HG03432 (cell line): ENCODE measurements at regions not wholly inside any gene's neighbourhood (a gene's known extent, or its start where the extent isn't known, plus 50 kb on each side); places are given as distances from the start of the nearest gene placed in this dataset.

Experiments used
- ATAC-seq: cut with Tn5 transposase; IDR thresholded peaks from one replicate; pipeline ENCODE4 v1.9.1; 2021; ENCODE audit warnings: mild to moderate bottlenecking, moderate library complexity; ENCODE audit not compliant: unreplicated experiment

DNA sequence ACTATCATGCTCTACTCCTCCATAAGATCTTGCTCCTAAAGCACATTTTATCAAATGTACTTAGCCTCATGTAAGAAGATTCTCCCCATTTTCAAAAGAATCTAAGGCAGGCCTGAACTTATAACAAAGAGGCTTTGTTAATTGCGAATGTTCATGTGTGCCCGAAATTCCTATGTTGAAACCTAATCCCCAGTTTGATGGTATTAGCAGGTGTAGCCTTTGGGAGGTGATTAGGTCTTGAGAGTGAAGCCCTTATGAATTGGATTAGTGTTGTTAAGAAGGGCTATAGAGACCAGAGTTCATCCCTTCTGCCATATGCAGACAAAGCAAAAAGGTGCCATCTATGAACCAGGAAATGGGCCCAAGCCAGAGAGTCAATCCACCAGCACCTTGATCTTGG is 234.5 kb downstream of the PAX3 start:
- ATAC-seq: no peak

DNA sequence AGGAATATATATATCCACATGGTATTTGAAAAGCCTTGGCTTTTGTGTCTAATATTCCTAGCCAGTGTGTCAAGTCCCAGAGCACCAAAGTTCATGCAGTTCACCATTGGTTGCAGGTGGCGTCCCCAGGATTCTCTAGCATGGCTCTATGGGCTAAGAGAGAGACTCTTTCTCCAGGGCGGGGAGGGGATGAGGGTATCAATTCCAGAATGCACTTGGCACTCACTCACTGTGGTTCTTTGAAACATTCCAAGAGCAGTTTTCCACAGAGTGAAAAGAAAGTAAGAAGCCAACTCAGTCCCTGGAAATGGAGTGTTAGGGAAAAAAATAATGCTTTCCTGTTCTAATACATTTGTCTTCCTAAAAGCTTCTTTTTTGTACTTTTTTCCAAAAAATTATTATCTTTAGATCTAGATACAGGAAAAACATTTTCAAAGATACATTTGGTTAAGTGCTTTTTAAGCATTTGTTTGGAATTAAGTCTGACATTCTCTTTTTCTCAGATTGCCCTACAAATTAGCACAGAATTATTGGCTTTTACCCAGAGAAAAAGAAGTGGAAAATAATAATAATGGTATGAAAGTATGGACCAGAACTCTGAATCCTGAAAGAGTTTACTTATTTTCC is 239.9 kb downstream of the PAX3 start:
- no peak for ATAC-seq

DNA sequence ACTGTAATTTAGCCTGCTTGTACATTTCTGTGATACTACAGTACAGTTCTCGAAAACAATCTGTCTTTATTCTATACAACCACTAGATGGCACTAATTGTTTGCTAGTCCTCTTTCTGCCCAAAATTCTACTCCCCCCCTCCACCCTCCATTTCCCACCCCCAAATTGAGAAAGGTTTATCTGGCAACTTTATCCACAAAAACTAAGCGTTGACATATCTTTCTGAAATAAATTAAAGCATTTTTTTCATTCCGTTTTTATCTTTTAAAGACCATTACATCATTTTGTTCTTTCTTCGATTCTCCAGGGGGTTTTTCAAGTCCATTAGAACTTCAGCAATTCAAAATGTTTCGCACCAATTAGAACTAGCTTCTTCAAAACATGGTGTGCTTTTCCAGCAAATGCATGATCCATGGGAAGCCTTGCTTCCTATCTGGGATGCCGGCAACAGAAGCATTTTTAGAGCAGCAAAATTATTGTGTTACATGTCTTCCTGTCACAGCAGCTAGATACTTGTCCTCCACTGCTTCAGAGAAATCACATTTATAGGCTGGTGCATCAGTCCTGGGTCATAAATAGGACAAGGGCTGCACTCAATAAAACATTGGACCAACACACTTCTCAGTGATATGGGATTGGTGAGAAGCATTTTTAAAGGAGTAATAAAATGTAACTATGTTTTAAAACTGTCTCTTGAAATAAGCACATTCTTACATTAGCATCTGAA is 241.3 kb downstream of the PAX3 start:
- no peak for ATAC-seq

DNA sequence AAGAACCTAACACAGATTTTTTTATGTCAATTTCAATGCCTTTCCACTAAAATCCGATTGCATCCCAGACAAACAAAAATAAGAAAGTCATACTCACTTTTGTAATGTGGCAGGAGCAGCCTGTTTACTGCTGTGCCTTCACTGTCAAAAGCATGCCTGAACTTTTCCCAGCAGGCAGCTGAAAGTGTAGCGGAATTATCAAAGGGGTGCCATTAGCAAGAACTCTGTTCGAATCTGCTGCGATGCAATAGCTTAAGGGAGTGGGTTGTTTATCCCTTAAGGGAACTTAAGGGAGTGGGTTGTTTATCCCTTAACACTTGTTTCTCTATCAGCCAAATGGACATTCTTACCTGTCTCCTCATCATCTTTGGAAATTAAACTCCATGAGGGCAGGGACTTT is 243.5 kb downstream of the PAX3 start:
- ATAC-seq: no peak

DNA sequence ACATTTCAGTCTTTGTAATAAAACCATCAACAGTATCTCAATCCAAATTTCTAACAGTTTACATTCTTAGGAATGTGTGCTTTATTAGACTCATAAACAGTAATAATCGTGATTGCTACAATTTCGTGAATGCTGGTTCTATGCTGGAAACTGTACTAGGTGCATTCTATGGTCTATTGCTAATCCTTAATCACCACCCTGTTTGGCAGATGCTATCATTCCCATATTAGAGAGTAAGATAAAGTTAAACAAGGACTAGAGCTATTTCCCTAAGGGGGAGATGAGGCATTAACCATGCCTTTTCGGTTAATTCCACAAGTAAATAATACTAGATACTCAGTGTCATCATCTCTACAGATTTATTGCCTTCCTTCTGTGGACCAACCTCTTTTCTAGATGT is 244.0 kb downstream of the PAX3 start:
- no peak for ATAC-seq

DNA sequence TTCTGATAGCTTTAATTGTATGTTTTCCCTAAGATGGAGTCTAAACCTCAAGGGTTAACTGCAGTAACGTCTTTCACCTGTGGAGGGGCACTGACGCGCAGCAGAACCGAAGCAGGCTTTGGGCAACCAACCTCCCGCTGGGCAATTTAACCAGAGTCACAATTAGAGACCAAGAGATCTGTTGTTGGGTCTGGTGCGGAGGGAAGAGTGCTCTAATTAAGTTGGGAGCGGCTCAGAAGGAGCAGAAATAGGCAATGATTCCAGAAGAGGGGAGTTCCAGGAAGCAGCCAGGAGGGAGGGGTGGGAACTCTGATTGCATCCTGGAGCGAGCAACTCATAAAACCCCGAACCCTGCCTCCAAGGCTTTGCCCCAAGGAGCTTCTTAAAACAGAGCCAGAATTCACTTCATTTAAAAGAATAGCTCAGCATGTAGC is 245.8 kb downstream of the PAX3 start:
- peak; percentile 81 for ATAC-seq

DNA sequence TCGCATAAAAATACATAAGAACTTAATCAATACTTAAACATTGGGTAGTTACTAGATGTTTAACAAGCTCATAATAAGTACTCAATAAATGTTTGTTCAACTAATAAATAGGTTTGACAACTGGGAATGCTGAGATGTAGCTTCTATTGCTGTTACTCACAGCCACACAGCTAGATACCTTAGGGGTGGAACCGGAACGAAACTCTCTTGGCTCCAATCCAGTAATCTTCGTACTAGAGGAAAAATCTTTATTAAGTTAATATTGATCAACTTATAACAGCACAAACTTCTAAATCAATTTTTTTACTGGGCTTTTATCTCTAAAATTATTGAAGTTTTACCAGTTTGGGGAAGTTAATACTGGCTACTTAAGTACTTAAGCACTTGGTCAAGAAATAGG is 247.8 kb downstream of the PAX3 start:
- no peak for ATAC-seq

DNA sequence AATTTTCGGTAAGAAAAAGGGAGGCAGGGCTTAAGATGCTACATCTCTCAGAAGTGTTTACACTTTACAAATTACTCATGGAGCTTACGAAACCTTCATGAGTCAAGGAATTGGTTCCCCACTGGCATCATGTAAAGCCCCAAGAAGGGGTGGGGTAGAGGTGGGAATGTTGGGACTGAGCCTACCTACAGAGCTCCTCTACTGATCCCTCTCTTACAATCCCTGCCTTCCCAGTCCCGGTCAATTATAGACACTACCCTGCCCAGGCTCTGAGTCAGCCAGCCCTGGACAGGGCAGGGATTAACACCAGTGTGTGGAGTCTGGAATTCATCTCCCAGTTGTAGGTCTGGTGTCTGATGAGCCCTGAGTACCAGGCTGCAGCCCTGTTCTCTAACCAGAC is 248.9 kb downstream of the PAX3 start:
- ATAC-seq: no peak

DNA sequence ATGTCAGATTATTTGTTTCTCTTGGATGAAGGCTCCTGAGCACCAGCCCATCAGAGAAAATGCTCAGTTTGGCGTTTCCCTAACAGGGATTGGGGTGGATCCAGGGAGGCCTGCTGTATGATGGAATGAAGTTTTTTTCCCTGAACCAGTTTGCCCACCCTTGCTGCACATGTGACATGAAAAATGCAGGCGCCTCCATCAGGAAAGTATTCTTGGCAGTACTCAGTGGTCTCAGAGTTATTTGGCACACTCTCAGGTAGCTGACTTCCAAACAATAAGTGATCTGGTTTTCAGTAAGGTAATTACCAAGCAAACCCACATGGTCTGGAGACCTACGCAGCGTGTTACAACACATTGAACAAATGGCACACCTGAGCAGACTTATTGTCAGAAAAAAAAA is 254.9 kb downstream of the PAX3 start:
- ATAC-seq: no peak

DNA sequence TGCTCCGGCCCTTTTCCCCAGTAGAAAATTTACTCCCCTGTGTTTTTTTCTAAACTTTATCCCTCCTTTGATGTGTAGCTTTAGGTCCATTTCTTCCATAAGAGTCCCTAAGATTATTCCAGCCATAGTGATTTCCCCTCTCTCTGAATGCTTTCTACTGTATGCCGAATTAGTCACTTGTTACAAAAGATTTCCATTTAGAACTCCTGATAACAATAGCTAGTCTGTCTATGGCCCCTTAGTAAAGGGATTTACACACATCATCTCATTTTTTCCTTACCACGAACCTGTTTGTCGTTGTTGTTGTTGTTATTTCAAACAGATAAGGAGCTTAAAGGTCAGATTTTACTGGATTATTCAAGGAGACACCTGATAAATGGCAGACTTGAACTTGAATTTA is 256.1 kb downstream of the PAX3 start:
- ATAC-seq: no peak

DNA sequence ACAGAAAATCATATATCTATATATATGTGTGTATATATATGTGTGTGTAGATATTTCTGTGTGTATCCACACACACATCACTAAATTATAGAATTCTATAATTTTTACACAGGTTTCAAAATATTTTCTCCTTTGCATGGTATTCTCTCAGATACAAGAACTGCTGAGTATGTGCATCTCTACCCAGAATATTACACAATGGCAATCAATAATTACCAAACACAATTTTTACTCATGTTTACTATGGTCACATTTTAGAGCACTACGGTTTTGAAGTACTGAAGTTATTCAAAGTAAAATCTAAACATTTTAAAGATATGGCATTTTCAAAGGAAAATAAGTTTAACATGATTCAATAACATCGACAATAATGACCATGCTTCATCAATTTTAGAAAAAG is 258.5 kb downstream of the PAX3 start:
- no peak for ATAC-seq

DNA sequence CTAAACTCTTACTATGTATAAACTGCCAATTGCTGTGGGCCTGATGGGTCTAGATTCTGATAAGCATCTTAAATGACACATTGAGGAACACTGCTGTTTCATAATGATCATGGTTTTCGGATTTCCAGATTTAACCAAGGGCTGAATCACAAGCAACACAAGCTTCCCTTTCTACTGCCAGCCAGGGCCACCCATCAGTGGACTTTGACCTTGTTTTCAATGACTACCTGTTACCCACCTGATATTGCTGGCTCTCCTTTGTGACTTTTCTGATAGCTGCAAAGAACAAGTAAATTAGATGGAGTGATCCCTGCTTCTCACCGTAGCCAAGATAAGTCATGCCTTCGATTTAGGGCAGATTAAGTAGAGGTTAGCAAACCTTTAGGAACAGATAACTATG is 259.0 kb downstream of the PAX3 start:
- no peak for ATAC-seq

DNA sequence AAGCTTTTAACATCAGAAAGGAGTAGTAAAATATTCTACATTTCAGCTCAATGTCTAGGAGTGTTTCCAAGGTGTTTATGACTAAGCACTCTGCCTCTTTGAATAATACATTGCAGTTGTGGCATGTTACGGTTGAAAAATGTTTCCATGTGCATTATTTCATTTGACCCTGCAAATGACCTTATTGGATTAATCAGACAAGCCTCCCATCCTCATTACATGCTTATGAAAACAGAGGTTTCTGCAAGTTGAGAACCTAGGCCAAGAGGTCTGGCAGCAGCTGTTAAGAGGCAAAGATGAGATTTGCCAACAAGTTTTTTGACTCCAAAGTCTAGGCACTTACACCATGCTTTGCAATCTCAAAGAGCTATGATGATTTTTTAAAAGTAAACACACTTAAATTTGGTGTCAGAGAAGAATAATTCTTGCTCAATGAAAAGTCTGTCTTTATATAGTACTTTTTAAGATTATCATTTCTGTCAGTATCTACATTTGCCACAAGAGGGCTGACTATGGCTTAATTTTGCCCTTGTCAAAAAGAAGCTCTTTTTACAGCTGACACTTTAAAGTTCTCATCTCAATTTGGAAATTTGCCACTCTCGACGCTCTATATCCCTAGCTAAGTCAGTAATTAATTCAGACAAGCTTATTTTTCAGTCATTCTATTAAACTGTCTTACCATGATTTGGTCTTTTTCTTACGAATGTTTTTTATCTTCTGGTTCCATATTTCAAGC is 260.6 kb downstream of the PAX3 start:
- no peak for ATAC-seq

DNA sequence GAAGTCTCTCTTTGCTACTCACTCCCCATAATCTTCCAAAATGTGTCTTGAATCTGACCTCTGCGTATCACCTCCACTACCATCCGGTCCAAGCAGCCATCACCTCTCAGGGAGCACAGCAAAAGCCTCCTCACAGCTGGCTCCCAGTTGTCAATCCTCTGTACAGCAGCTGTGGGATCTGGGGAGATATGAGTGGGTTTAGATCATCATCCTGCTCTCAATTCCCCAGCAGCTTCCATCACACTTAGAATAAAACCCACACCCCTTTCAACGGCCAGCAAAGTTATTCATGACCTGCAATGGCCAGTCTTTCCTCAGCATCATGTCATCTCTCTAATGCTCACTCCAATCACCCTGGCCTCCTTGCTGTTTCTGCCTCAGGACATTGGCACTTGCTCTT is 261.6 kb downstream of the PAX3 start:
- ATAC-seq: no peak

DNA sequence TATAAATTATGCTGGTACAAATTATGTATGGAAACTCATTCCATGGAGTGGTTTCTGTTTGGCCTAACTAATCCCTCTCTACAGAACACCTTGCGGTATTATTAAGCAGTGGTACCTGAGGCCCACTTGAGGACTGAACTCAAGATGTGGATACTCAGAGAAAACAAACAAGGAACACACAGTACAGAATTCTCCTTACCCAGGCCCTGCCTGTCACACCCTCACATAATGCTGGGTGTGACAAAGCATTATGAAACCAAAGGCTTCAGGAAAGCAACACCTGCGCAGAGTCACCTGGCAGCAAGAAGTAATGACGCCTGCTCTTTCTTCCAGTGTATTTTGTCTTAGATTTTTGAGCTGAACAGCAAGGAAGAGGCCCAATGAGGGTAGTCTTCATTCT is 264.7 kb downstream of the PAX3 start:
- ATAC-seq: no peak

DNA sequence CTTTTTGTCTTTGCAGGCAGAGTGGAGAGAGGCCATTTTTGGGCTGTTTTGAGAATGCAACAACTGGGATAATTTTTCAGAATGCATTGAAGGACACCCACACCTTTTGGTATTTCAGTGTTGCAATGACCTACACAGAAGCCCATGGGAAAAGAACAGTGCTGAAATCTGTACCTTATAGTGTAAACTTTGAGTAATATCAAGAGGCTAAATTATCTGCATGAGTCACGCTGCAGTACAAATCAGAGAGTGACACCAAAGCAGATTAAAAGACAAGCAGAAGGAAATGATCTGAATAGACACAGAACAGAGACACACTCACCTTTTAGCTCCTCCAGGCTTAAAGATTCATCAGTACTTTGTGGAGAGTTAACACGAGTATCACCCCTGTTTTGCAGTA is 265.3 kb downstream of the PAX3 start:
- no peak for ATAC-seq

DNA sequence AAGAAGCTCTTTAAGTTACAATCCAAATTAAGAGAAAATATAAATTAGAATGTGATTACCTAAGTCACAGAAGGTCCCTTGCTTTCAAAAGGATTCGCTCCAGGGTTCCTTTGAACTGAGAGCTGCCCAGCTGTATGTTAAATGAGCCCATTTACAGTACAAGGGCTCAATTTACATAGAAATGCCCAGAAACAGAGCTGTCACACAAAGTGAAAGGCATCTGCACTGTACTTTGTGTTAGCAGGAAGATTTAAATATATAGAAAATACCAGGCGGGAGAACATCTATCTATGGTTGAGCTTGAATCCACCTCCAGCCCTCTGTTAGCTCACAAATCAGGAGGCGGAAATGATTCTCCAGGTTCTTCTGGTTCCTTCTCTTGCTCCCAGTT is 272.9 kb downstream of the PAX3 start:
- no peak for ATAC-seq

DNA sequence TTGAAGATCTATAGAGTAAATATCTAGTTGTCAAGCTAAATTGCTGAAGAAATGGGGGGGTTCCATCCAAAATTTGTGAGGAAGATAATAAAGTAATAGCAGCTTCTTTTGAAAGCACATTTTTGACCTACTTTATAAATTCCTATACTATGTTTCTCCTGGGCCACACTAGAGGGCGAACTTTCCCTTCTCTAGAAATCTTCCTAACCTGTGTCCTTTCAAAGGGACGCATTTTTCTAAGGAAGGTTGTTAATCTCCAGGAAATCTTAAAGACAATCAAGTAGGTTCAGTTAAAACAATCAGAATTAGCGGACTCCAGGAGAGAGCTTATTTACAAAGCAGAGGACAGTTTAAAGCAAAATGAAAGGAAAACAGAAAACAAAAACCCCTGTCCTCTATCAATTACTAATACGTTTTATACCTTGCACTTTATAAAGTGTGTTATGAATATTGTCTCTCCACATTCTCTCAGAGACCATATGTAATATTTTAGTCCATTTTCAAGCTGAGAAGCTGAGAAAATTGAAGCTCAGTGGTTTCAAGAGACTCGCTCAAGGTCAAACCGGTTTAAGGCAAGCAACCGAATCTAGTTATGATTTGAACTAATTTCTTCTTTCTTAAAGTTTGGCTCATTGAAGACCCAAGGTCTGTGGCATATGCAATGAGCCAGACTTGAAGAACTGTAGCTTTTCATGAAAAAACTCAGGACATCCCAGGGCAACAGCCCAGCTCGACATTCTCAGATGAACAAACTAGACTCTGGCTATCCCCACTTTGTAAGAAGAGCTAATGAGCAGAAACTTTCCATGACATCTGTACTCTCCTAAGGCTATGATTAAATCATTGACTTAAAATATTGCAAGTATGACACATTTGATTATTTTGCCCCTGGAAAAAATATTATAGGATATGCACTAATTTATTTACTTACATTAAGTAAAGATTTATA is 273.6 kb downstream of the PAX3 start:
- ATAC-seq: no peak

DNA sequence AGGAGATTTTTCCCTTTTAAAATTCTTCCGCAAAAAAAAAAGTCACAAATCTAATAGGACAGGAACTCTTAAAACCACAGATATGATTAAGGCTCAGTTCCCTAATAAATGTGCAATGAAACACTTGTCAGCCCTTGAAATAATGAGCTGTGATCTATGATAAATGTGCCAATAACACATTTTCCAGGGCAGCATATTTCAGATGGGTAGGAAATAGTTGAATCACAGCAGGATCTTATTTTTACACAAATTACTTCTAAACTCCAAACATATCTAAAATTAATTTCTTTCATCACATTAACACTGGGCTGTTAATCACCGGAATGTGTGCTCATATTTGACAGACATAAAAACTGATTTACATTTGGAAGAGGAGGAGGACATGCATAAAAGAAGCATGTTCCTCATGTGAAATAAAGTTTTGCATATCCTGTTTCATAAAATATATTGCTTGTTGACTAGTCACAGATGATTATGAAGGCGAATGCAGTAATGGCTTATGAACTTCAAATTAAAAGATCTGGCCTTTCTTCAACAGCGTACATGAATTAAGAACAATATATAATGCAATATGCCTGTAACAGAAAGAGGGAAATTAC is 281.4 kb downstream of the PAX3 start:
- ATAC-seq: no peak

DNA sequence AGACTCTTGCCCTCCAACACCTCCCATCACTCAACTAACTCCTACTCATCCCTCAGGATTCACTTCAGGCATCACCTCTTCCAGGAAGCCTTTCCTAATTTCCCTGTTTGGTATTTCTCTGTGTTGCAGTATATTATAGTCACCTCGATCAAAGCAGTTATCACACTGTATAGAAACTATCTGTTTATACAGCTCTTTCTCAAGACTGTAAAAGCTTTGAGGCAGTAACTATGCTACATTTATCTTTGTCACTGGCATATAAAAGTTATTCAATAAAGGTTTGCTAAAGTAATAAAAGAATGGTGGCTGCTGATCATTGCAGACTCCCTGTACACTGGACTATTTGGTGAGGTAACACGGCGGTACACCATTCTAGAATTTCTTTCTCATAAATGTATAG is 284.9 kb downstream of the PAX3 start:
- ATAC-seq: no peak

DNA sequence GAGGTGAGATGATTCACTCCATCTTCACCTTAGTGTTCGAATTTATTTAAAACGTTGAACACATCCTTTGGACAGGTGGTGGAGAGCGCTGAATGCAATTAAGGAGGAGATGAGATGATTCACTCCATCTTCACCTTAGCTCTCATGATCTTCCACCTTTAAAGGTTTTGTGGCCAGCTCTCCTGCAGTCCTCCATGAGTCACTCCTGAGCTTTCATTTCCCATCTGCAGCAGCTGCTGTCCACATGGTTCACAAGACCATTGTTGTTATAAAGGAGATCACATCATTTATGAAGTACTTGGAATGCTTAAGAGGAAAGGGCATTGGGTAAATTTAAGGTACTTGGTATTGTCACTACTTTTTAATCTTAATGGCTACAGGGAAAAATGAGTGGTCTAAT is 298.5 kb downstream of the PAX3 start:
- no peak for ATAC-seq
